Fibroblast of the aortic adventitia (primary cell): ENCODE measurements at regions not wholly inside any gene's neighbourhood (a gene's known extent, or its start where the extent isn't known, plus 50 kb on each side); places are given as distances from the start of the nearest gene placed in this dataset. TPM values are rescaled to one million over a fixed set of nuclear protein-coding genes. Genes with fewer than 3 reads are reported as not detected.

Source experiments
- DNase-seq: peaks from one replicate; pipeline ENCODE4 v3.0.0-alpha.2; 2010; ENCODE audit warnings: low read depth
- H3K4me3 ChIP-seq: 2 replicates; pipeline ENCODE4 v1.5.1; 2011; ENCODE audit warnings: low read depth, mild to moderate bottlenecking, control low read depth, low read length, moderate library complexity
- small RNA-seq: library from RNA; depleted of rRNA; stranded (forward); fragments of <200 nt; gene quantifications from one replicate; pipeline ENCODE3, GENCODE V24; 2012
- TF ChIP-seq, protein P1 (sequence below): IDR thresholded peaks from 2 replicates; pipeline ENCODE4 v1.5.1; 2011; ENCODE audit warnings: mild to moderate bottlenecking, low read length, control low read depth, inconsistent platforms; ENCODE audit not compliant: insufficient read depth

DNA sequence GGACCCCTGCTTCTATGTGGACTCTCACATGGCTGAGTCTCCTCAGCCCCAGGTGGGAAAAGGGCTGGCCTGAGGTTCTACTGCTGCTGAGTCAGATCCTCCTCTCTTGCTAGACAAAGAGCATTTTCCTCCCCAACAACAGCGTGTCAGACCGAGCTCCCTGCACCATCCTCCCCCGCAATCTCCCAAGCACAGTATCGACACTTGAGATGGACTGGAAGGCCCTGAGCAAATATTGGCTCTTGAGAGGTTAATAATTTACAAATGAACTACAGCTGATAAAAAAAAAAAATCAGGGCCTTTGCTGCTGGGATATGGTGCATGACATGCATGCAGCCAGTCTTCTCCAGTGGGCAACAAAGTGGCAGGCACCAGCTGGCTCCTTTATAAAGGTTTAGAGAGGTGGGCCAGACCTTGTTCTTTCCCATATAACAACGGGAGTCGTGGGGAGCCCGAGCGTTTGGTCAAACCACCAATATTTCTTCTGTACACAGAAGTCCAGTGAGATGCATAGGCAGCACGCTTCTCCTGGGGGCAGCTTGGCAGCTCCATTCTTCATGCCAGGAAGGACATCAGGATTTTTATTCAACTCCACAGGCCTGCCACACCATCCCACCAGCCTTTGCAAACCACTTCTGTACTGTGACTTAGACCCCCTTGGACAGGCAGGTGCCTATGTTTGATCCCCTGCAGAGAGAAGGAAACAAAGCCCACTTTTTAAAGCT lies 55.4 kb upstream of the CAMK1G start:
- DNase-seq: no peak
- no peak overlapping the region for H3K4me3 ChIP-seq
- TF ChIP-seq, protein P1, sequence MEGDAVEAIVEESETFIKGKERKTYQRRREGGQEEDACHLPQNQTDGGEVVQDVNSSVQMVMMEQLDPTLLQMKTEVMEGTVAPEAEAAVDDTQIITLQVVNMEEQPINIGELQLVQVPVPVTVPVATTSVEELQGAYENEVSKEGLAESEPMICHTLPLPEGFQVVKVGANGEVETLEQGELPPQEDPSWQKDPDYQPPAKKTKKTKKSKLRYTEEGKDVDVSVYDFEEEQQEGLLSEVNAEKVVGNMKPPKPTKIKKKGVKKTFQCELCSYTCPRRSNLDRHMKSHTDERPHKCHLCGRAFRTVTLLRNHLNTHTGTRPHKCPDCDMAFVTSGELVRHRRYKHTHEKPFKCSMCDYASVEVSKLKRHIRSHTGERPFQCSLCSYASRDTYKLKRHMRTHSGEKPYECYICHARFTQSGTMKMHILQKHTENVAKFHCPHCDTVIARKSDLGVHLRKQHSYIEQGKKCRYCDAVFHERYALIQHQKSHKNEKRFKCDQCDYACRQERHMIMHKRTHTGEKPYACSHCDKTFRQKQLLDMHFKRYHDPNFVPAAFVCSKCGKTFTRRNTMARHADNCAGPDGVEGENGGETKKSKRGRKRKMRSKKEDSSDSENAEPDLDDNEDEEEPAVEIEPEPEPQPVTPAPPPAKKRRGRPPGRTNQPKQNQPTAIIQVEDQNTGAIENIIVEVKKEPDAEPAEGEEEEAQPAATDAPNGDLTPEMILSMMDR: no peak

DNA sequence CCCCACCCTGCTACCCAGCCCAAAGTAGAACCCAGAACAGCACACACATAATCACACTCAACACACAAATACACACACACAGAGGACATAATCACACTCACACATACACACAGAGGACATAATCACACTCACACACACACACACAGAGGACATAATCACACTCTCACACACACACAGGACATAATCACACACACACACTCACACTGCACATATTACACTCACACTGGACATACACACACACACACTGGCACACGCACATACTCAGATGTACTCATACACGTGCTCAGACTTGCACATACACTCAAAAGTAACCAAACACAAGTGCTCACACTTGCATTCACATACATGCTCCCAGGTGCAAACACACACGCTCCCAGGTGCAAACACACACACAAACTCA lies 54.3 kb upstream of the CAMK1G start:
- no peak overlapping the region for H3K4me3 ChIP-seq
- DNase-seq: no peak
- TF ChIP-seq, protein P1: no peak

DNA sequence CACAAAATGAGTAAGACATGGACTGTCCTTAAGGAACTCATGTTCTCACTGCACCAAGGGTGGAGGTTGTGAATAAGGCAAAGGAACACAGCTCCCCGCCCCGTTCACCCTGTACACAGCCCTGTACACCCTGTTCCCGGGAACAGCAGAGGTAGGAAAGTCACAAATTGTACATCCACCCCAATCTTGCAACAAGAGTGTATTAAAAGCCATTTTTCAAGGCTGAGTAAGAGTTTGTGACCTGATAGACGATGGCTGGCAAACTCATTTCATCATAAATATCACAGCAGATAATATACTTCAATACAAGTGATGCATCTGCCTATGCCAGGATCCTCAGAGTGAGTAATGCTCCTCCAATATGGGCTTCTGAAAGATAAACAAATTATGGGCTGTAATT lies 52.5 kb upstream of the CAMK1G start:
- TF ChIP-seq, protein P1: no peak
- H3K4me3 ChIP-seq: no peak overlapping the region
- no peak for DNase-seq

DNA sequence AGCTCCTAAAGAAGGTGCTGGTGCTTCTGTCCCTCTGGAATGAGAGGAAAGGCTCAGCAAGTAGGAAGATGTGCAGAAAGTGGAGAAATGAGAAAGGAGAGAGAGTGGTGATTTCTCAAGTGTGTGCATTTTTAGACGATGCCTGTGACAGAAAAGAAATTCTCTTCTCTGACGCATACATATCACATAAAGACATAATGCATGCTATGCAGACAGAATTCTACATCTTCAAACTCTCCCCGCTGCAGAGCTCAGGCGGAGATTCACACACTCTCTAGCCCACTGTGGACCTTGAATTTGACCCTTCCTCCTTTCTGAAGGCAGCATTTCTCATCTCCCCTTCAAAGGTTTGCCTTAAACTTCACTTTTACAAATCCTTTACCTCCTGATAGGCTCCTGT lies 52.0 kb upstream of the CAMK1G start:
- TF ChIP-seq, protein P1: no peak
- no peak for DNase-seq
- H3K4me3 ChIP-seq: no peak overlapping the region

Small RNA genes in the stretch of these regions (small RNA-seq; reads per million reads assigned to genes)
- gene AC104465.1: not detected
